H1 (cell line): ENCODE measurements at regions not wholly inside any gene's neighbourhood (a gene's known extent, or its start where the extent isn't known, plus 50 kb on each side); places are given as distances from the start of the nearest gene placed in this dataset.

Experiments used
- BACH1 ChIP-seq: IDR thresholded peaks from 2 replicates; pipeline ENCODE4 v1.6.1; 2012; ENCODE audit warnings: low read length, improper control_type of control experiment
- BCL11A ChIP-seq, 2 experiments: IDR thresholded peaks; one replicate each; pipeline ENCODE4 v1.6.1; 2011; ENCODE audit warnings: low read depth in 2 of 2, low read length in 2 of 2, mild to moderate bottlenecking in 2 of 2
- EGR1 ChIP-seq: IDR thresholded peaks from 2 replicates; pipeline ENCODE4 v1.6.1; 2011; ENCODE audit warnings: low read depth, low read length, borderline replicate concordance
- KDM4A ChIP-seq: IDR thresholded peaks from one replicate; pipeline ENCODE4 v1.7.1; 2012; ENCODE audit warnings: low read depth, mild to moderate bottlenecking, moderate library complexity, low read length, inconsistent platforms; ENCODE audit not compliant: severe bottlenecking
- RFX5 ChIP-seq: IDR thresholded peaks from 2 replicates; pipeline ENCODE4 v1.6.1; 2011; ENCODE audit warnings: low read depth, low read length, improper control_type of control experiment, borderline replicate concordance
- SIRT6 ChIP-seq: IDR thresholded peaks from one replicate; pipeline ENCODE4 v1.7.1; 2012; ENCODE audit warnings: low read length, inconsistent platforms

GRCh38 chr2:150983314-150983897, 278.3 kb downstream of the RBM43 start (continued):
- TF ChIP-seq BCL11A (IDR thresholded peaks at IDR 0.05; ENCODE audit: low read depth in 2 of 2, low read length in 2 of 2) (no peak), RFX5 (no peak), SIRT6 (no peak), EGR1 (no peak), BACH1 (no peak), KDM4A (no peak)
- TF ChIP-seq, all 59 proteins: peak for 0
